Gastroesophageal sphincter (tissue), 3 donors: ENCODE measurements at regions not wholly inside any gene's neighbourhood (a gene's known extent, or its start where the extent isn't known, plus 50 kb on each side); places are given as distances from the start of the nearest gene placed in this dataset.

Experiments
- EP300 ChIP-seq: sonication (generic); formaldehyde crosslinking; IDR thresholded peaks from one replicate; pipeline ENCODE4 v1.6.1; 2017; ENCODE audit warnings: antibody characterized with exemption, mild to moderate bottlenecking
- POLR2AphosphoS5 ChIP-seq: sonication (generic); formaldehyde crosslinking; IDR thresholded peaks from one replicate; pipeline ENCODE4 v1.6.1; 2017; ENCODE audit warnings: antibody characterized with exemption
- TF ChIP-seq, protein P1 (sequence below), 4 experiments: fragments of 200-600 bp in 2 of 4; fragments of 450-650 bp in 2 of 4; sonication (generic) in 1 of 4; IDR thresholded peaks; one replicate each; pipeline ENCODE4 v1.5.1; 2017 to 2019; ENCODE audit warnings: antibody characterized with exemption in 4 of 4, mild to moderate bottlenecking in 2 of 4, moderate library complexity in 2 of 4

DNA sequence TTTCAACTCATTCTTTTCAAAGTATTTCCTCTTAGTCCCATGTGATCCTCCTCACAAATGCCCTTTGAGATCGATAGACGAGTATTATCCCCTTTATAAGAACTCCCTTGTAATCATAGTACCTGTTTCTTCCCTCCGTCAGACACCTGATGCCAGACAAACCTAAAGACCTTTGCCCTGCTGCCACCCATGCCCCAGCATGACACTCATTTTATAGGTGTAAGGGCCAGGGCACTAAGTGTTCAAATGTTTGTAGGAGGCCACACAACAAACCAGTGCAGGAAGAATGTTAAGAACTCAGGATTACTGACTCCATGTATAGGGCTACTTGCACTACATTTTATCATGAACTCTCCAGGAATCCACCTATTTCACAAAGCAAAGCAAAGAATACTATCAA, 115.6 kb upstream of the DIAPH2 start:
- TF ChIP-seq, protein P1, sequence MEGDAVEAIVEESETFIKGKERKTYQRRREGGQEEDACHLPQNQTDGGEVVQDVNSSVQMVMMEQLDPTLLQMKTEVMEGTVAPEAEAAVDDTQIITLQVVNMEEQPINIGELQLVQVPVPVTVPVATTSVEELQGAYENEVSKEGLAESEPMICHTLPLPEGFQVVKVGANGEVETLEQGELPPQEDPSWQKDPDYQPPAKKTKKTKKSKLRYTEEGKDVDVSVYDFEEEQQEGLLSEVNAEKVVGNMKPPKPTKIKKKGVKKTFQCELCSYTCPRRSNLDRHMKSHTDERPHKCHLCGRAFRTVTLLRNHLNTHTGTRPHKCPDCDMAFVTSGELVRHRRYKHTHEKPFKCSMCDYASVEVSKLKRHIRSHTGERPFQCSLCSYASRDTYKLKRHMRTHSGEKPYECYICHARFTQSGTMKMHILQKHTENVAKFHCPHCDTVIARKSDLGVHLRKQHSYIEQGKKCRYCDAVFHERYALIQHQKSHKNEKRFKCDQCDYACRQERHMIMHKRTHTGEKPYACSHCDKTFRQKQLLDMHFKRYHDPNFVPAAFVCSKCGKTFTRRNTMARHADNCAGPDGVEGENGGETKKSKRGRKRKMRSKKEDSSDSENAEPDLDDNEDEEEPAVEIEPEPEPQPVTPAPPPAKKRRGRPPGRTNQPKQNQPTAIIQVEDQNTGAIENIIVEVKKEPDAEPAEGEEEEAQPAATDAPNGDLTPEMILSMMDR (IDR thresholded peaks at IDR 0.05): no peak
- no peak for TF ChIP-seq POLR2AphosphoS5
- no peak for TF ChIP-seq EP300
